OCI-LY1 (cell line): ENCODE measurements at regions not wholly inside any gene's neighbourhood (a gene's known extent, or its start where the extent isn't known, plus 50 kb on each side); places are given as distances from the start of the nearest gene placed in this dataset.

Source experiments
- H2AFZ ChIP-seq: fragments of 200-600 bp; sonication (generic), shearing (Covaris generic); 2 replicates; pipeline ENCODE4 v1.6.0; 2014; ENCODE audit warnings: antibody characterized with exemption, mild to moderate bottlenecking, low read length
- H3F3A ChIP-seq: fragments of 200-600 bp; sonication (generic), shearing (Covaris generic); 2 replicates; pipeline ENCODE4 v1.6.0; 2014; ENCODE audit warnings: mild to moderate bottlenecking, antibody characterized with exemption, low read length, moderate library complexity; ENCODE audit not compliant: insufficient read depth
- H3K27ac ChIP-seq: fragments of 200-600 bp; sonication (generic); 2 replicates; pipeline ENCODE4 v1.5.1; 2014; ENCODE audit warnings: low read length, mixed run types, mild to moderate bottlenecking, low read depth; ENCODE audit not compliant: poor library complexity, severe bottlenecking
- H3K27me3 ChIP-seq: fragments of 200-600 bp; sonication (generic); 2 replicates; pipeline ENCODE4 v1.6.0; 2014; ENCODE audit warnings: antibody characterized with exemption, mild to moderate bottlenecking, low read length, moderate library complexity; ENCODE audit not compliant: insufficient read depth
- H3K36me3 ChIP-seq: fragments of 200-600 bp; sonication (generic); 2 replicates; pipeline ENCODE4 v1.6.1; 2014; ENCODE audit warnings: mild to moderate bottlenecking, antibody characterized with exemption, low read length, moderate library complexity, mixed read lengths; ENCODE audit not compliant: insufficient read depth
- H3K4me1 ChIP-seq: fragments of 200-600 bp; sonication (generic); 2 replicates; pipeline ENCODE4 v1.5.1; 2014; ENCODE audit warnings: mild to moderate bottlenecking, low read length, moderate library complexity; ENCODE audit not compliant: insufficient read depth, severe bottlenecking
- H3K4me2 ChIP-seq: fragments of 200-600 bp; sonication (generic), shearing (Covaris generic); 2 replicates; pipeline ENCODE4 v1.6.1; 2014; ENCODE audit warnings: low read length
- H3K4me3 ChIP-seq: fragments of 200-600 bp; sonication (generic); 2 replicates; pipeline ENCODE4 v1.5.1; 2014; ENCODE audit warnings: low read length, low read depth, mild to moderate bottlenecking, mixed read lengths; ENCODE audit not compliant: poor library complexity, severe bottlenecking
- H3K79me2 ChIP-seq: fragments of 200-600 bp; shearing (Covaris generic); 2 replicates; pipeline ENCODE4 v1.6.1; 2016; ENCODE audit warnings: mixed run types, low read length, mixed read lengths; ENCODE audit not compliant: insufficient read depth
- H3K9ac ChIP-seq: fragments of 200-600 bp; sonication (generic), shearing (Covaris generic); 2 replicates; pipeline ENCODE4 v1.6.1; 2014; ENCODE audit warnings: mild to moderate bottlenecking, low read length, mixed read lengths
- H3K9me2 ChIP-seq: fragments of 200-600 bp; sonication (generic), shearing (Covaris generic); 2 replicates; pipeline ENCODE4 v1.6.1; 2014; ENCODE audit warnings: low read depth, mild to moderate bottlenecking, low read length, mixed read lengths
- H3K9me3 ChIP-seq: fragments of 200-600 bp; shearing (Covaris generic); 2 replicates; pipeline ENCODE4 v1.6.1; 2014; ENCODE audit warnings: low read length, mixed read lengths
- H4K20me1 ChIP-seq: fragments of 200-600 bp; sonication (generic), shearing (Covaris generic); 2 replicates; pipeline ENCODE4 v1.6.0; 2016; ENCODE audit warnings: mild to moderate bottlenecking, low read length; ENCODE audit not compliant: insufficient read depth
- EZH2 ChIP-seq: fragments of 200-600 bp; sonication (generic), shearing (Covaris generic); IDR thresholded peaks from 2 replicates; pipeline ENCODE4 v1.8.0; 2017; ENCODE audit warnings: borderline replicate concordance, mixed run types, mild to moderate bottlenecking, antibody characterized with exemption, low read length, moderate library complexity, mixed read lengths
- TF ChIP-seq, protein P1 (sequence below): fragments of 200-600 bp; sonication (generic), shearing (Covaris generic); IDR thresholded peaks from 2 replicates; pipeline ENCODE4 v1.5.1; 2017; ENCODE audit warnings: mild to moderate bottlenecking, antibody characterized with exemption, low read length, moderate library complexity, mixed read lengths

DNA sequence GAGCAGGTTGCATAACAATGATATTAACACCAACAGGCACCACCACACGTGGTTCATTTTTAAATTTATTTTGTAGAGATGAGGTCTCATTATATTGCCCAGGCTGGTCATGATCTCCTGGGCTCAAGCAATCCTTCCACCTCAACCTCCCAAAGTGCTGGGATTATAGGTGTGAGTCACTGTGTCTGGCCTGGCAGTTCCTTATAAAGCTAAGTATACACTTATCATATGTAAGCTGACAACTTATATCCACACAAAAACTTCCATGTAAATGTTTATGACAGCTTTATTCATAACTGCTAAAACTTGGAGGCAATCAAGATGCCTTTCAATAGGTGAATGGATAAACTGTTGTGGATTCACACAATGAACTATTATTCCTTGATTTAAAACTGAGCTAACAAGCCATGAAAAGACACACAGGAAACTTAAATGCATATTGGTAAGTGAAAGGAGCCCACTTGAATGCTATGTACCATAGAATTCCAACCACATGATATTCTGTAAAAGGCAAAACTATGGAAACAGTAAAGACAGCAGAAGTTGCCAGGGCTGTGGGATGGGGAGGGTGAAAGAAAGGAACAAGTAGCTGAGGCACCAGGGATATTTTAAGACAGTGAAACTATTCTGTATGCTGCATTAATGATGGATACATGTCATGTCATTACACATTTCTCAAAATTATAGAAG is 156.5 kb upstream of the KCNJ18 start:
- Histone ChIP-seq H4K20me1 (no peaks in the 10 kb centered on the region), H3K27me3 (no peaks in the 10 kb centered on the region), H3K9me2 (no peaks in the 10 kb centered on the region), H3K36me3 (no peaks in the 10 kb centered on the region; the same call in 1 of the 2 replicates), H3K79me2 (no peaks in the 10 kb centered on the region), H3K27ac (no peak overlapping the region), H2AFZ (no peak overlapping the region), H3K9ac (no peak overlapping the region), H3K4me2 (no peak overlapping the region), H3K4me1 (no peaks in the 10 kb centered on the region), H3K4me3 (no peak overlapping the region), H3K9me3 (peaks cover 10% of the 10 kb centered on the region; the same call in 1 of the 2 replicates), H3F3A (no peaks in the 10 kb centered on the region)
- TF ChIP-seq EZH2: no peak
- TF ChIP-seq, protein P1, sequence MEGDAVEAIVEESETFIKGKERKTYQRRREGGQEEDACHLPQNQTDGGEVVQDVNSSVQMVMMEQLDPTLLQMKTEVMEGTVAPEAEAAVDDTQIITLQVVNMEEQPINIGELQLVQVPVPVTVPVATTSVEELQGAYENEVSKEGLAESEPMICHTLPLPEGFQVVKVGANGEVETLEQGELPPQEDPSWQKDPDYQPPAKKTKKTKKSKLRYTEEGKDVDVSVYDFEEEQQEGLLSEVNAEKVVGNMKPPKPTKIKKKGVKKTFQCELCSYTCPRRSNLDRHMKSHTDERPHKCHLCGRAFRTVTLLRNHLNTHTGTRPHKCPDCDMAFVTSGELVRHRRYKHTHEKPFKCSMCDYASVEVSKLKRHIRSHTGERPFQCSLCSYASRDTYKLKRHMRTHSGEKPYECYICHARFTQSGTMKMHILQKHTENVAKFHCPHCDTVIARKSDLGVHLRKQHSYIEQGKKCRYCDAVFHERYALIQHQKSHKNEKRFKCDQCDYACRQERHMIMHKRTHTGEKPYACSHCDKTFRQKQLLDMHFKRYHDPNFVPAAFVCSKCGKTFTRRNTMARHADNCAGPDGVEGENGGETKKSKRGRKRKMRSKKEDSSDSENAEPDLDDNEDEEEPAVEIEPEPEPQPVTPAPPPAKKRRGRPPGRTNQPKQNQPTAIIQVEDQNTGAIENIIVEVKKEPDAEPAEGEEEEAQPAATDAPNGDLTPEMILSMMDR: no peak

DNA sequence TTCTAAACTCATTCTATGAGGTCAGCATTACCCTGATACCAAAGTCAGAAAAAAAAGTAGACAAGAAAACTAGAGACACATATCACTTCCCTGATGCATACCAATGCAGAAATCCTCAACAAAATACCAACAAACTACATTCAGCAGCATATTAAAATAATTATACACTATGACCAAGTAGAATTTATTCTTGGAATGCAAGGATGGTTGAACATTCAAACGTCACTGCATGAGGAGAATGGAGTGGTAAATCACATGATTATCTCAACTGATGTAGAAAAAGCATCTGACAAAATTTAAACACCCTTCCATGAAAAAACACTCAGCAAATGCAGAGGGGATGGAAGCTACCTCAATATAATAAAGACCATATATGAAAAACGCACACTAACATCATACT is 155.0 kb upstream of the KCNJ18 start:
- H2AFZ ChIP-seq: no peak overlapping the region
- no peak overlapping the region for H3K4me2 ChIP-seq
- H3K9me3 ChIP-seq: peaks cover 10% of the 10 kb centered on the region; the same call in 1 of the 2 replicates
- H3K36me3 ChIP-seq: no peaks in the 10 kb centered on the region; the same call in 1 of the 2 replicates
- no peaks in the 10 kb centered on the region for H4K20me1 ChIP-seq
- H3K27ac ChIP-seq: no peak overlapping the region
- no peak overlapping the region for H3K4me3 ChIP-seq
- H3K4me1 ChIP-seq: no peaks in the 10 kb centered on the region
- TF ChIP-seq, protein P1: no peak
- no peak for TF ChIP-seq EZH2
- no peak overlapping the region for H3K9ac ChIP-seq
- H3K9me2 ChIP-seq: no peaks in the 10 kb centered on the region
- H3K27me3 ChIP-seq: no peaks in the 10 kb centered on the region
- H3K79me2 ChIP-seq: no peaks in the 10 kb centered on the region
- H3F3A ChIP-seq: no peaks in the 10 kb centered on the region

GRCh38 chr17:21538615-21539014 is 153.7 kb upstream of the KCNJ18 start:
- H3K4me1 ChIP-seq: no peaks in the 10 kb centered on the region
- H3K27me3 ChIP-seq: no peaks in the 10 kb centered on the region
- no peaks in the 10 kb centered on the region for H3F3A ChIP-seq
- no peak overlapping the region for H3K27ac ChIP-seq
- TF ChIP-seq, protein P1: no peak
- no peak for TF ChIP-seq EZH2
- no peaks in the 10 kb centered on the region for H4K20me1 ChIP-seq
- H3K9me2 ChIP-seq: no peaks in the 10 kb centered on the region
- peaks cover 10% of the 10 kb centered on the region; the same call in 1 of the 2 replicates for H3K9me3 ChIP-seq
- no peak overlapping the region for H3K4me3 ChIP-seq
- no peaks in the 10 kb centered on the region for H3K79me2 ChIP-seq
- H3K36me3 ChIP-seq: no peaks in the 10 kb centered on the region
- no peak overlapping the region for H3K9ac ChIP-seq
- H2AFZ ChIP-seq: no peak overlapping the region
- no peak overlapping the region for H3K4me2 ChIP-seq
